Endometrium (tissue), 2 donors: ENCODE measurements at regions not wholly inside any gene's neighbourhood (a gene's known extent, or its start where the extent isn't known, plus 50 kb on each side); places are given as distances from the start of the nearest gene placed in this dataset.
"Not testable (repeated sequence)": the region's sequence is repeated elsewhere in the genome, so short reads cannot be mapped to it uniquely, and the experiment has no call there.

Experiments used
- FAIRE-seq: peaks from 2 replicates; lab custom pipeline; 2012; peaks lifted over from hg19 to GRCh38; lab: Jason Lieb, UNC
- donor health status: control.
- donor health status: control.

GRCh38 chr15:47131450-47131849 lies 585.9 kb upstream of the SEMA6D start:
- FAIRE-seq = not testable (repeated sequence)

- FAIRE-seq = no peak
Measured at GRCh38 chr15:47135267-47135666, 582.0 kb upstream of the SEMA6D start.

GRCh38 chr15:47136236-47136635 lies 581.1 kb upstream of the SEMA6D start:
- no peak for FAIRE-seq

GRCh38 chr15:47139965-47140364 lies 577.3 kb upstream of the SEMA6D start:
- no peak for FAIRE-seq

- FAIRE-seq = no peak
Measured at GRCh38 chr15:47157827-47158226, 559.5 kb upstream of the SEMA6D start.

GRCh38 chr15:47158573-47158972 lies 558.7 kb upstream of the SEMA6D start:
- no peak for FAIRE-seq

- FAIRE-seq = no peak
Measured at GRCh38 chr15:47177177-47177576, 540.1 kb upstream of the SEMA6D start.

- no peak for FAIRE-seq
Measured at GRCh38 chr15:47179988-47180387, 537.3 kb upstream of the SEMA6D start.

- no peak for FAIRE-seq
Measured at GRCh38 chr15:47182818-47183217, 534.5 kb upstream of the SEMA6D start.

GRCh38 chr15:47184003-47184907 lies 533.0 kb upstream of the SEMA6D start:
- FAIRE-seq = no peak

GRCh38 chr15:47184908-47185801 lies 532.1 kb upstream of the SEMA6D start:
- FAIRE-seq = no peak

GRCh38 chr15:47186075-47186474 lies 531.2 kb upstream of the SEMA6D start:
- FAIRE-seq = no peak

GRCh38 chr15:47188758-47189507 lies 528.4 kb upstream of the SEMA6D start:
- FAIRE-seq = no peak

- no peak for FAIRE-seq
Measured at GRCh38 chr15:47194718-47195117, 522.6 kb upstream of the SEMA6D start.

- peak; percentile 43 for FAIRE-seq
Measured at GRCh38 chr15:47196048-47196447, 521.3 kb upstream of the SEMA6D start.

- FAIRE-seq = no peak
Measured at GRCh38 chr15:47203993-47204392, 513.3 kb upstream of the SEMA6D start.

GRCh38 chr15:47206358-47206978 lies 510.8 kb upstream of the SEMA6D start:
- no peak for FAIRE-seq

- no peak for FAIRE-seq
Measured at GRCh38 chr15:47209591-47209990, 507.7 kb upstream of the SEMA6D start.

- FAIRE-seq = no peak
Measured at GRCh38 chr15:47212222-47213010, 504.9 kb upstream of the SEMA6D start.

GRCh38 chr15:47213883-47214282 lies 503.4 kb upstream of the SEMA6D start:
- no peak for FAIRE-seq

GRCh38 chr15:47218295-47218694 lies 499.0 kb upstream of the SEMA6D start:
- FAIRE-seq = no peak
